Natural killer cell (primary cell): ENCODE measurements at regions not wholly inside any gene's neighbourhood (a gene's known extent, or its start where the extent isn't known, plus 50 kb on each side); places are given as distances from the start of the nearest gene placed in this dataset.

Source experiments
- ATAC-seq, 3 donors: fragments of 150-1000 bp in 2 of 3; fragments of 200-7000 bp in 1 of 3; cut with Tn5 transposase; 1 replicate in 1 of 3; 2 replicates in 2 of 3; pipeline ENCODE4 v1.10.0; 2021; ENCODE audit warnings: mild to moderate bottlenecking in 2 of 3, moderate library complexity in 2 of 3
- DNase-seq, 2 donors: peaks; one replicate each; pipeline versions ENCODE4 v3.0.0 to v3.0.0-alpha.2; 2013 to 2021; ENCODE audit warnings: mixed read lengths in 1 of 2
- H3K27ac ChIP-seq: one replicate; pipeline ENCODE4 v1.5.1; 2013; ENCODE audit warnings: mild to moderate bottlenecking, low read length
- H3K27me3 ChIP-seq: one replicate; pipeline ENCODE4 v1.6.1; 2013; ENCODE audit warnings: low read length; ENCODE audit not compliant: control insufficient read depth, insufficient read depth
- H3K36me3 ChIP-seq: one replicate; pipeline ENCODE4 v1.6.1; 2013; ENCODE audit warnings: low read length; ENCODE audit not compliant: control insufficient read depth, insufficient read depth
- H3K4me1 ChIP-seq: one replicate; pipeline ENCODE4 v1.6.1; 2013; ENCODE audit warnings: low read length; ENCODE audit not compliant: control insufficient read depth, insufficient read depth
- H3K4me3 ChIP-seq: one replicate; pipeline ENCODE4 v1.5.1; 2013; ENCODE audit warnings: low read length
- H3K9me3 ChIP-seq: one replicate; pipeline ENCODE4 v1.6.1; 2013; ENCODE audit warnings: low read length; ENCODE audit not compliant: control insufficient read depth, insufficient read depth
- H3K27ac Mint-ChIP-seq, 2 donors: one replicate each; pipeline ENCODE4 v1.8.0; 2022; ENCODE audit warnings: mild to moderate bottlenecking in 2 of 2, mixed read lengths in 2 of 2, moderate library complexity in 1 of 2
- H3K27me3 Mint-ChIP-seq, 2 donors: one replicate each; pipeline ENCODE4 v1.8.0; 2022; ENCODE audit warnings: low read depth in 2 of 2, mixed read lengths in 2 of 2
- H3K36me3 Mint-ChIP-seq: one replicate; pipeline ENCODE4 v1.8.0; 2022; ENCODE audit warnings: mixed read lengths
- H3K4me1 Mint-ChIP-seq, 2 donors: one replicate each; pipeline ENCODE4 v1.8.0; 2022; ENCODE audit warnings: mixed read lengths in 2 of 2
- H3K4me3 Mint-ChIP-seq: one replicate; pipeline ENCODE4 v1.8.0; 2022; ENCODE audit warnings: mild to moderate bottlenecking, moderate library complexity, mixed read lengths
- H3K9me3 Mint-ChIP-seq, 2 donors: one replicate each; pipeline ENCODE4 v1.8.0; 2022; ENCODE audit warnings: mixed read lengths in 2 of 2
- CTCF ChIP-seq: fragments of 200-600 bp; IDR thresholded peaks from one replicate; pipeline ENCODE4 v1.8.0; 2022; ENCODE audit warnings: antibody characterized with exemption
- WGBS: methylation state at CpG from one replicate; pipeline ENCODE4 v1.1.7; 2013; ENCODE audit warnings: missing lambda C conversion rate; ENCODE audit not compliant: insufficient coverage; 5-methylcytosine and 5-hydroxymethylcytosine counted together
- intact Hi-C: fragments of 100-400 bp; cut with micrococcal nuclease; formaldehyde crosslinking; loops from one replicate; pipeline ENCODE4 v1.14.2; 2022

GRCh38 chr6:82720992-82721391, 344.6 kb downstream of the UBE3D start:
- WGBS: 93% methylated on average over 2 of the region's 4 CpGs
- no peak for DNase-seq
- Histone ChIP-seq H3K9me3 (no peaks in the 10 kb centered on the region), H3K27me3 (no peaks in the 10 kb centered on the region), H3K36me3 (no peaks in the 10 kb centered on the region), H3K4me1 (no peaks in the 10 kb centered on the region), H3K4me3 (no peak overlapping the region), H3K27ac (no peak overlapping the region)
- ATAC-seq: no peak
- Mint-ChIP-seq H3K9me3 (peaks cover 10 to 12% of the 10 kb centered on the region in 2 donors), H3K4me1 (no peaks in the 10 kb centered on the region), H3K4me3 (no peak overlapping the region), H3K36me3 (no peaks in the 10 kb centered on the region), H3K27me3 (no peaks in the 10 kb centered on the region), H3K27ac (no peak overlapping the region)
- intact Hi-C loops: no loop called here
- TF ChIP-seq CTCF: no peak

- WGBS: 87% methylated on average over 4 of the region's 4 CpGs
- Histone ChIP-seq H3K36me3 (no peaks in the 10 kb centered on the region), H3K27me3 (no peaks in the 10 kb centered on the region), H3K27ac (no peak overlapping the region), H3K4me1 (no peaks in the 10 kb centered on the region), H3K4me3 (no peak overlapping the region), H3K9me3 (no peaks in the 10 kb centered on the region)
- H3K27me3 Mint-ChIP-seq: no peaks in the 10 kb centered on the region
- DNase-seq: no peak
- H3K9me3 Mint-ChIP-seq: peaks cover 2 to 12% of the 10 kb centered on the region in 2 donors
- H3K4me3 Mint-ChIP-seq: no peak overlapping the region
- intact Hi-C loops: no loop called here
- no peak for TF ChIP-seq CTCF
- no peaks in the 10 kb centered on the region for H3K4me1 Mint-ChIP-seq
- no peaks in the 10 kb centered on the region for H3K36me3 Mint-ChIP-seq
- no peak for ATAC-seq
- H3K27ac Mint-ChIP-seq: no peak overlapping the region
Measured at GRCh38 chr6:82735790-82736189, 329.9 kb downstream of the UBE3D start.

- no peak overlapping the region for H3K4me3 Mint-ChIP-seq
- intact Hi-C loops: no loop called here
- WGBS: no CpG with 5 or more reads among the region's 1 CpG
- no peak for ATAC-seq
- H3K36me3 ChIP-seq: no peaks in the 10 kb centered on the region
- H3K4me1 Mint-ChIP-seq: no peaks in the 10 kb centered on the region
- H3K36me3 Mint-ChIP-seq: no peaks in the 10 kb centered on the region
- DNase-seq: no peak
- no peak for TF ChIP-seq CTCF
- H3K9me3 Mint-ChIP-seq: peaks cover 0 to 12% of the 10 kb centered on the region in 2 donors
- H3K27ac Mint-ChIP-seq: no peak overlapping the region
- no peaks in the 10 kb centered on the region for H3K9me3 ChIP-seq
- H3K27me3 ChIP-seq: no peaks in the 10 kb centered on the region
- no peaks in the 10 kb centered on the region for H3K27me3 Mint-ChIP-seq
- no peaks in the 10 kb centered on the region for H3K4me1 ChIP-seq
- H3K27ac ChIP-seq: no peak overlapping the region
- H3K4me3 ChIP-seq: no peak overlapping the region
Measured at GRCh38 chr6:82737965-82738364, 327.7 kb downstream of the UBE3D start.

GRCh38 chr6:82738773-82739172, 326.9 kb downstream of the UBE3D start:
- ATAC-seq (no peak), DNase-seq (no peak)
- 23% methylated on average over 1 of the region's 1 CpG for WGBS
- Histone ChIP-seq H3K27me3 (no peaks in the 10 kb centered on the region), H3K9me3 (no peaks in the 10 kb centered on the region), H3K27ac (no peak overlapping the region), H3K4me3 (no peak overlapping the region), H3K4me1 (no peaks in the 10 kb centered on the region), H3K36me3 (no peaks in the 10 kb centered on the region)
- H3K27ac Mint-ChIP-seq: no peak overlapping the region
- H3K9me3 Mint-ChIP-seq: peaks cover 0 to 14% of the 10 kb centered on the region in 2 donors
- H3K4me1 Mint-ChIP-seq: no peaks in the 10 kb centered on the region
- intact Hi-C loops: no loop called here
- TF ChIP-seq CTCF: no peak
- no peaks in the 10 kb centered on the region for H3K36me3 Mint-ChIP-seq
- H3K27me3 Mint-ChIP-seq: no peaks in the 10 kb centered on the region
- H3K4me3 Mint-ChIP-seq: no peak overlapping the region
